HAP-1 (cell line): ENCODE measurements at regions not wholly inside any gene's neighbourhood (a gene's known extent, or its start where the extent isn't known, plus 50 kb on each side); places are given as distances from the start of the nearest gene placed in this dataset.
"Not testable (repeated sequence)": the region's sequence is repeated elsewhere in the genome, so short reads cannot be mapped to it uniquely, and the experiment has no call there.

Experiments
- DNase-seq, 2 experiments: peaks; one replicate each; pipeline ENCODE4 v3.0.0-alpha.2; 2016 to 2020; ENCODE audit warnings: low spot score in 2 of 2
- H3K27me3 ChIP-seq: fragments of 250-450 bp; sonication (Bioruptor Pico); 2 replicates; pipeline ENCODE4 v1.5.1; 2020; ENCODE audit warnings: low read depth, mild to moderate bottlenecking, moderate library complexity
- H3K36me3 ChIP-seq: fragments of 250-450 bp; sonication (Bioruptor Pico); replicated peaks from 2 replicates; pipeline ENCODE4 v1.5.1; 2020; ENCODE audit warnings: mild to moderate bottlenecking
- H3K4me1 ChIP-seq: fragments of 250-450 bp; sonication (Bioruptor Pico); 2 replicates; pipeline ENCODE4 v1.5.1; 2020; ENCODE audit warnings: mild to moderate bottlenecking
- H3K4me3 ChIP-seq: fragments of 250-450 bp; sonication (Bioruptor Pico); 2 replicates; pipeline ENCODE4 v1.5.1; 2020; ENCODE audit warnings: mild to moderate bottlenecking, moderate library complexity
- H3K9me3 ChIP-seq: fragments of 250-450 bp; sonication (Bioruptor Pico); 2 replicates; pipeline ENCODE4 v1.5.1; 2020; ENCODE audit warnings: mild to moderate bottlenecking, moderate library complexity
- in situ Hi-C: fragments of 300-500 bp; cut with MboI; formaldehyde crosslinking; loops from 3 replicates; pipeline ENCODE4 v1.14.3; 2020; ENCODE audit warnings: low sequenced_read_pairs, inconsistent platforms, mixed read lengths

DNA sequence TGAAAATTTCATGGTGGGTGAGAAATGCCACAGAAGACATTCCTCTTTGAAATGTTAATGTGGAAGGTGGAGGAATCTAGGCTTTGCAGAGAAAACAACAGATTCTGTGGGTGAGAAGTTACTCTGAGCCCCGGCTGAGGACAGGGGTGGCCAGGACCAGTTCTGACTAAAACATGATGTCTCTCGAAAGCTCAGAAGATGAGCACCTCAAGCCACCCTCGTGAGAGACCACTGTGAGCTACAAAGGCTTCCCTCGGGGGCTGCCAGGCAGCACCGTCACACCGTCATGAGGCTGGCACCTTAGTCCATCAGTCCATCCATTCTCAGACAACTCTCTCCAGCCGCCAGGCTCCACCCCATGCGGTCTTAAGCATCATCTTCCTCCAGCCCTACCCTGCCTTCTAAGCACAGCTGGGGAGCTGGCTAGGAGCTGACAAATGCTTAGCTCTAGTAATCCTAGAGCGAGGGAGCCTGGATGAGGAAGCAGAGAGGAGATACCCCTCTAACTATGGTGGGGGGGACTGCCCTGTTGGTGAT, 360.5 kb downstream of the SHANK2 start:
- no peaks in the 10 kb centered on the region for H3K4me1 ChIP-seq
- H3K9me3 ChIP-seq, result no peaks in the 10 kb centered on the region
- H3K4me3 ChIP-seq, result no peak overlapping the region
- H3K27me3 ChIP-seq, result no peaks in the 10 kb centered on the region
- no peak for DNase-seq
- in situ Hi-C loops, result no loop called here
- H3K36me3 ChIP-seq, result no peaks in the 10 kb centered on the region

DNA sequence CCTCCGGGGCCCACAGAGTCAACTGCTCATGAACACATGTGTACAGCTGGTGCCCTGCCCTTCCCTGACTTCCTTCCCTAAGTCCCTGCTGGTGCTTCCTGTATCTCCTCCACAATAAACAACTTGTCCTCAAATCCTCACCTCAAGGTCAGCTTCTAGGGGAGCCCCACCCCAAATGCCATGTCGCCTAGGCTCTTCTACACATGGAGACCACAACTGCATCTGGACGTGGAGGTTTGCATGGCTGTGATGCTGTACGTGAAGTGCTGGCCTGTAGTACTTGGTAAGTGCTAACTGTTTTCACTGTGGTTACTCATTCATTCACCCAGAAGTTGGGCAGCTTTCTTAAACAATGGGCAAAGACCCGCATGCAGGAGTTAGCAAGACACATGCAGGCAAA, 359.5 kb downstream of the SHANK2 start:
- H3K36me3 ChIP-seq, result no peaks in the 10 kb centered on the region
- no peak for DNase-seq
- H3K9me3 ChIP-seq, result no peaks in the 10 kb centered on the region
- H3K4me3 ChIP-seq, result no peak overlapping the region
- H3K4me1 ChIP-seq, result no peaks in the 10 kb centered on the region
- no peaks in the 10 kb centered on the region for H3K27me3 ChIP-seq
- in situ Hi-C loops, result no loop called here

DNA sequence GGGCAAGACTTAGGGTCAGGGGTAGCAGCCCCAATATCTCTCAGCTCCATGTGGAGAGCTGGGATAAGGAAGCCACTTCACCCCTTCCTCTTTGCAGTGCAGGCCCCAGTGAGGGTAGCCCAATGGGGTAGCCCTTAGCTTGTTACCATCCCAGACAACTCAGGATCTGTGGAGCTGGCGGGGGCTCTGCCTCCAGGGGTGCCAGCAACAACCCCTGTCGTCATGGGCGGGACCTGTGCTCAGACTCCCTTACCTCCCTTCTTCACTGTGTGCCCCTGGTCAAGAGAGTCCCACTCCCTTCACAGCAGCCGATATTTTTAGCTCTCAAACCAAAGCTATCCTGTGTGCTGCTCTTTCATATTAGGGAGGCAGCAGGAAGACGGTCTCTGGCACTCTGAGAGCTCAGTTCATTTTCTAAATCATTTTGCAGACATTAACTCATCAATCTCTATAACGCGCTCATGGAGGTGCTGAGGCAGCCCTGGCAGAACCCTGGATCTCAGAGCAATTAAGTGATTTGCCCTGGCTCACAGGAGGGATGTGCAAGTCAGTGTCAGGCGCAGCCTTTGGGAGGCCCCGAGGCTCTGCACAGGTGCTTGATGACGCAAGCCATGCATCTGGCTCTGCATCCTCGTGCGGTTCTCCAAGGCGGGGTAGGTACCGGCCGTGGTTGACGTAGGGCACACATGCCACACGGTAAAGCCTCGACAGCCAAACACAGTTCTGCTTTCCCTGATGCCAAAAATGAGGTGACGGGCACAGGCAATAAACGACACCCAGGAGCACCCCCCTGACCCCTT, 357.6 kb downstream of the SHANK2 start:
- no peaks in the 10 kb centered on the region for H3K27me3 ChIP-seq
- DNase-seq, result no peak
- no peaks in the 10 kb centered on the region for H3K9me3 ChIP-seq
- H3K36me3 ChIP-seq, result no peaks in the 10 kb centered on the region
- H3K4me1 ChIP-seq, result no peaks in the 10 kb centered on the region
- no peak overlapping the region for H3K4me3 ChIP-seq
- in situ Hi-C loops, result no loop called here

DNA sequence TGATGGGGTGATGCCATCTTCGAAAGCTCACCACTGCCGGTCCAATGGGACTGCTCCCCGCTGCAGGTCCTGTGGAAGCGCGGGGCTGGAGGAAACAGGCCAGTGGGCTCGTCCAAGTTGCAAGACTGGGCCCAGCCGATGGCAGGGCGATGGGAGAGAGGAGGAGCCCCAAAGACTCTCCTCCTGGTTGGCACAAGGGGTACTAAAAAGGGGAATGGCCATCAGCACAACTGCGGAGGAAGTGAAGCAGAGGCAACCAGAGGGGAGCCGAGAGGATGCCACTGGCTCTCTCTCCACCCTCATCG, 357.1 kb downstream of the SHANK2 start:
- Histone ChIP-seq H3K27me3 (no peaks in the 10 kb centered on the region), H3K4me3 (no peak overlapping the region), H3K9me3 (no peaks in the 10 kb centered on the region), H3K36me3 (no peaks in the 10 kb centered on the region), H3K4me1 (no peaks in the 10 kb centered on the region)
- DNase-seq, result no peak
- in situ Hi-C loops, result no loop called here

DNA sequence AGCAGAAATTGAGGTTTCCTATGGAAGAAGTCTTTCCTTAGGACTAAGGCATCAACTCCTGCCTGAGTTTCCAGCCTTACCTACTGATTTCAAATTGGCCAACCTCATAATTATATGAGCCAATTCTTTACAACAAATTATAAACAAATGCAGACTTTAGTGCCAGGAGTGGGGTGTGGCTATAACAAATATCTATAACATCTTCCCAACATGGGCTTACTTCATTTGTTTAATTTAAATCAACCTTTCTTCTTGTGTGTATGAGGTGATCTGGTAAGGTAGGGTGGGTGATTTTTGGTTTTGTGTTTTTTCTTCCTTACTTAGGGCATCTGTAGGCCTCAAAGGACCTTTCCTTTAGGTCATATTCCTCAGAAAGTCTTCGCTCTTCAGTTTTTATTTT, 354.9 kb downstream of the SHANK2 start:
- in situ Hi-C loops, result no loop called here

DNA sequence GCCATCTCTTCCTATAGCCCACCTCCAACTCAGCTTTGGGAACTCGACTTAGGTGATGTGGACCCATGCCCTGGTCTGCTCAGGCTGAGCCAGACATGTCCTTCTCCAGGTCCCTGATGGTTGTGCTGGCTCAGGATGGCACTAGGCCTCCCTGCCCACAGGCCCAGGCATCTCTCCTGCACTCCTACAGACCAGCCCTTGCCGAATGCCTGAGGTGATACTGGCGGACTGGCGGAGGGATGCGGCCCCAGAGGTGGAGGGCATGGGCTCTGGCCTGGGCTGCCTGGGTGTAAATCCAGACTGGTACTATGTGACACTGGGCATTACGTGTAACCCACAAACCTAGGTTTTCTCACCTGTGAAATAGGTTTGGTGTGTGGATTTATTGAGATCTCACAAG, 352.8 kb downstream of the SHANK2 start:
- Histone ChIP-seq H3K27me3 (no peaks in the 10 kb centered on the region), H3K36me3 (no peaks in the 10 kb centered on the region), H3K4me3 (no peak overlapping the region), H3K4me1 (no peaks in the 10 kb centered on the region), H3K9me3 (no peaks in the 10 kb centered on the region)
- in situ Hi-C loops, result no loop called here
- DNase-seq, result no peak

More for the DNA sequence above, 354.9 kb downstream of the SHANK2 start:
- no peaks in the 10 kb centered on the region for H3K27me3 ChIP-seq
- no peak overlapping the region for H3K4me3 ChIP-seq
- no peaks in the 10 kb centered on the region for H3K4me1 ChIP-seq
- H3K9me3 ChIP-seq, result no peaks in the 10 kb centered on the region
- H3K36me3 ChIP-seq, result no peaks in the 10 kb centered on the region
- DNase-seq, result no peak

DNA sequence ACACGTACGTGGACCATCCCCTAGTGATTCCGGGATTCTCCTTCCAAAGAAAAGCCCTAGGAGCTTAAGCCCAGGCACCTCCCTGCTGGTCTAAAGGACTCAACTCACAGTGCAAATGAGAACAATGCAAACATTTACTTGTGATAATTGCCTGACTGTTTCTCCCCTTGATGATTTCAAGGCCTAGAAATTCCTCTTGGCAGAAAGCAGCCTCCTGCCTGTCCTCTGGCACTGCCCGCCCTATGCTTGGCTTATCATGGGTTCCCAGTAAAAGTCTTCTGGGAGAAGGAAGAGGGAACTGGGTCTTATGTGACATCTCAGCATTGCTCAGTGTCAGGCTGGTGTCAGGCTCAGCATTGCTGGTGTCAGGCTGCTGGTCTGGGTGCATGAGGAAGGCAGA, 351.8 kb downstream of the SHANK2 start:
- in situ Hi-C loops, result no loop called here
- H3K36me3 ChIP-seq, result no peaks in the 10 kb centered on the region

DNA sequence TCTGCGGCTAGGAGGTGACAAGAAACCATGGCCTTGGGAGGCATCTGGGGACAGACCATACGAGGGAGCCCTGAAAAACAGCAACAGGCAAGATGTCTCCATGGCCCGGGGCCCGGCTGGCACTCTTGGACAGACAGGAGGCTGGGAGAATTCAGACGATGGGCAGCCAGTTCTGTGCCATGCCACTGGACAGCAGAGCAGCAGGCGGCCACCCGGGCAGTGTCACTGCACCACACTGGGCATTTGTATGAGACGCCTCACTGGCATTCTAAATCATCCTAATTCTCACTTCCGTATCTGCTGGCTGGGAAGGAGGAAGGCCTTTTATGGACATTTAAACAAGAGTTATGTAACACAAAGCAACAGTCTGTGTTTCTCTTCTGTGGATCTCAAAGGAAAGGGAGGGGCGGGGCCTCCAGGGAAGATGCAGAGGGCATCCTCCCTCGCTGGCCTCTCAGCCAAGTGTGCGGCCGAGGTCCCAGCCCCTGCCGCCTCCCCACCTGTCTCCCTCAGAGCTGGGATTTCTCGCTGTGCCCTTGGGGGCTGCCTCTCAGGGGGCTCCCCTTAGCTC, 350.3 kb downstream of the SHANK2 start:
- DNase-seq, result no peak
- H3K9me3 ChIP-seq, result no peaks in the 10 kb centered on the region
- in situ Hi-C loops, result no loop called here
- H3K27me3 ChIP-seq, result no peaks in the 10 kb centered on the region
- no peaks in the 10 kb centered on the region for H3K4me1 ChIP-seq
- no peaks in the 10 kb centered on the region for H3K36me3 ChIP-seq
- H3K4me3 ChIP-seq, result no peak overlapping the region

More for the DNA sequence above, 351.8 kb downstream of the SHANK2 start:
- no peak overlapping the region for H3K4me3 ChIP-seq
- no peak for DNase-seq
- H3K27me3 ChIP-seq, result no peaks in the 10 kb centered on the region
- H3K4me1 ChIP-seq, result no peaks in the 10 kb centered on the region
- H3K9me3 ChIP-seq, result no peaks in the 10 kb centered on the region

DNA sequence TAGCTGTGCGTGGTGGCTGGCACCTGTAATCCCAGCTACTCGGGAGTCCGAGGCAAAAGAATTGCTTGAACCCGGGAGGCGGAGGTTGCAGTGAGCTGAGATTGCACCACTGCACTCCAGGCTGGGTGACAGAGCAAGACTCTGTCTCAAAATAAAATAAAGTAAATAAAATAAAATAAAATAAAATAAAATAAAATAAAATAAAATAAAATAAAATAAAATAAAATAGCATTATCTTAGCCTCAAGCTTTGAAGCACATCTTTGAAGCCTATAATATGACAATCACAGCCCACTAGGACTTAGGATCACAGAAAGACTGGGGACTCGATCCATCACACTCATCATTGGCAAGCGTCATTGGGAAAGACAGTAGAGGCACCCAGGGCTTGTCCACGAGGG, 349.1 kb downstream of the SHANK2 start:
- H3K27me3 ChIP-seq, H3K4me3 ChIP-seq, DNase-seq, H3K9me3 ChIP-seq, in situ Hi-C loops, H3K36me3 ChIP-seq, H3K4me1 ChIP-seq: not testable (repeated sequence)

DNA sequence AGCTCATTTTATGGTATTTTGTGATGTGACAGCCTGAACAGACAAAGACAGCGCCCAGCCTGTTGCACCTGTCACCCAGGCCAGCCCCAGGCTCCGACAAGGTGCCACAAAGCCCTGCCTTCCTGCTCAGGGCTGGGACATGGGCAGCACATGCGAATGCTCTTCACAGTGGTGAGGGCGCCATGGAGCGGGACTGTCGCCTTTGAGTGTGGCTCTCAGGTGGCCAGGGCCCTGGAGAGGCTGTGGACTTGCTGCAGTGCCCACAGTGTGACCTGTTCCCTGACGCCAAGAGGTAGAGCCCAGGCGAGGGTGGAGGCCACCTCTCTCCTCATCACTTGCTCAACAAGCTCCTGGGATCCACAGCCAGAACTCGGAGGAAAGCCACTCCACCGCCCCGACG, 346.3 kb downstream of the SHANK2 start:
- H3K4me1 ChIP-seq, result no peaks in the 10 kb centered on the region
- no peak overlapping the region for H3K4me3 ChIP-seq
- no peaks in the 10 kb centered on the region for H3K9me3 ChIP-seq
- no peak for DNase-seq
- H3K36me3 ChIP-seq, result no peaks in the 10 kb centered on the region
- in situ Hi-C loops, result no loop called here
- no peaks in the 10 kb centered on the region for H3K27me3 ChIP-seq

DNA sequence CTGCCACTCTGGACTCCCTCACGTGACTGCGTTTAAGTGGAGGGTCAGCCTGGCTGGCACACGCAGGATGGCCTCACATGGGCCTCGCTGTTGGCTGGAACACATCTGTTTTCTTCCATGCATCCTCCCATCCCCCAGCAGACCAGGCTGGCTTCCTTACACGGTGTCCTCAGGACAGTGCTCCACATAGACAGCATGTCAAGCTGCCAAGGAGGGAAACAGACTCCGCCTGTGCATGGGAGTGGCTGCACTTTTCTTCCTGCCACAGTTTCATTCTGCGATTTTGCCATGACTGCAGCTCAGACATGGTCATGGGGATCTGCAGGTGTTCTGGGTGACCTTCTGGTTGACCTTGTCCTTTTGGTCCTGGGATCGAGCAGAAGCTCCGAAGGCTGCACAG, 344.2 kb downstream of the SHANK2 start:
- Histone ChIP-seq H3K27me3 (no peaks in the 10 kb centered on the region), H3K4me3 (no peak overlapping the region), H3K9me3 (no peaks in the 10 kb centered on the region), H3K36me3 (no peaks in the 10 kb centered on the region), H3K4me1 (no peaks in the 10 kb centered on the region)
- in situ Hi-C loops, result no loop called here
- no peak for DNase-seq

DNA sequence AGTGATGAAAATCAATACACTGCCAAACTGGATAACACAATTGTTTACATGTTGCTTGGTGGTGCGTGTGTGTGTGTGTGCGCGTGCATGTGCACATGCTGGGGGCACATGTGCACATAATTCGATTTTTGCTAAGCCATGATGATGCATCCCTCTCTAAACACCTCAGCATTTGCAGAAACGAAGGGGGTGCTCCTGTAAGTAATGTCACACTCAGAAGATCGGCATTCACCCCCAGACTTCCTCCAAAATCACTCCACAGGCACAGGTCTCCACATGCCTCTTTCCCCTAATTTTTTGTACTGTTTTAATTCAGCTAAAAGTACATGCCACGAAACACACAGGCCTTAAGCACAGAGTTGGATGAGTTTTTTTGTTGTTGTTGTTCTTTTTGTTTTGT, 341.5 kb downstream of the SHANK2 start:
- in situ Hi-C loops, result no loop called here
- H3K4me3 ChIP-seq, result no peak overlapping the region
- DNase-seq, result no peak
- no peaks in the 10 kb centered on the region for H3K9me3 ChIP-seq
- H3K27me3 ChIP-seq, result no peaks in the 10 kb centered on the region
- H3K4me1 ChIP-seq, result no peaks in the 10 kb centered on the region
- H3K36me3 ChIP-seq, result no peaks in the 10 kb centered on the region

DNA sequence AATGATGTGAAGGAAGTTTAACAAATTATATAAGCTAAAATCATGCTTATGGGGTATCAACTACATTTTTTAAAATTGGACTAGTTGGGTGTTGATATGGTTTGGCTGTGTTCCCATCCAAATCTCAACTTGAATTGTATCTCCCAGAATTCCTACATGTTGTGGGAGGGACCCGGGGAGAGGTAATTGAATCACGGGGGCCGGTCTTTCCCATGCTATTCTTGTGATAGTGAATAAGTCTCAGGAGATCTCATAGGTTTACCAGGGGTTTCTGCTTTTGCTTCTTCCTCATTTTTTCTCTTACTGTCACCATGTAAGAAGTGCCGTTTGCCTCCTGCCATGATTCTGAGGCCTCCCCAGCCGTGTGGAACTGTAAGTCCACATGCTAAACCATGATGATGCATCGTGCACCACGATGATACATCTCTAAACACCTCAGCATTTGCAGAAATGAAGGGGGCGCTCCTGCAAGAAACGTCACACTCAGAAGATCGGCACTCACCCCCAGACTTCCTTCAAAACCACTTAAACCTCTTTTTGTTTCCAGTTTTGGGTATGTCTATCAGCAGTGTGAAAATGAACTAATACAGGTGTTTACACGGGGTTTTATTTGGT, 340.0 kb downstream of the SHANK2 start:
- no peak for DNase-seq
- in situ Hi-C loops, result no loop called here
- no peaks in the 10 kb centered on the region for H3K9me3 ChIP-seq
- H3K4me1 ChIP-seq, result no peaks in the 10 kb centered on the region
- H3K27me3 ChIP-seq, result no peaks in the 10 kb centered on the region
- no peaks in the 10 kb centered on the region for H3K36me3 ChIP-seq
- no peak overlapping the region for H3K4me3 ChIP-seq

DNA sequence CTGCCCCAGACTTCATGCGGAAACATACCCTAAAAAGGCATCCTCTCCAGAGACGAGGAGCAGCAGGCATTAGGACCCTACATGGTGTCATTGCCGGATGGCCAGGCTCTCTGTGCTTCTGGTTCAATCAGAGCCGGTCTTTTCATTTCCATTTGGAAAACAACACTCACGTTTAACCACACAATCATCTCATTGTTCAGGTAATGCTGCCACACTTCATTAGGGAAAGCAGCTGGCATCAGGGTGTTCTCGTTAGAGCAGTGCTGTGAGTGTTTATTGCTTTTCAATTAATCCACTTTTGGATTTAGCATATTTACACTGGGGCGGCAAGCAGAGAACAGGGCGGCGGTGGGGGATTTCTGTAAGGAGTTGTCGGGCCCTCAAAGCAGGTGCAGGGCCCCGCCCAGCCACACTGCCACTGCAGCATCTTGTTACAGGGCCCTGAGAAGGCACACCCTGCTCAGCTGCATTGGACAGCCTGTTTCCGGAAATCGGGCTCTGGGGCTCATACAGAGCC, 338.6 kb downstream of the SHANK2 start:
- in situ Hi-C loops, result no loop called here
- no peaks in the 10 kb centered on the region for H3K9me3 ChIP-seq
- DNase-seq, result no peak
- no peaks in the 10 kb centered on the region for H3K4me1 ChIP-seq
- H3K27me3 ChIP-seq, result no peaks in the 10 kb centered on the region
- no peak overlapping the region for H3K4me3 ChIP-seq
- no peaks in the 10 kb centered on the region for H3K36me3 ChIP-seq
